PC-9 (cell line): ENCODE measurements at regions not wholly inside any gene's neighbourhood (a gene's known extent, or its start where the extent isn't known, plus 50 kb on each side); places are given as distances from the start of the nearest gene placed in this dataset.

Experiments used
- CTCF ChIP-seq: fragments of 200-600 bp; sonication (generic); conservative IDR thresholded peaks from 2 replicates; pipeline ENCODE4 v1.6.1; 2017; ENCODE audit warnings: mixed run types, antibody characterized with exemption, mild to moderate bottlenecking, moderate library complexity
- EZH2 ChIP-seq: fragments of 200-600 bp; sonication (generic); IDR thresholded peaks from 2 replicates; pipeline ENCODE4 v1.8.0; 2017; ENCODE audit warnings: antibody characterized with exemption, low read depth

- TF ChIP-seq CTCF (no peak), EZH2 (no peak)
These were observed 172.4 kb downstream of the SYK start for GRCh38 chr9:90974016-90974415.
